Loucy (cell line): ENCODE measurements at regions not wholly inside any gene's neighbourhood (a gene's known extent, or its start where the extent isn't known, plus 50 kb on each side); places are given as distances from the start of the nearest gene placed in this dataset.

Source experiments
- EZH2phosphoT487 ChIP-seq: fragments of 200-600 bp; IDR thresholded peaks from 2 replicates; pipeline ENCODE4 v1.6.1; 2018; ENCODE audit warnings: antibody characterized with exemption, mild to moderate bottlenecking, moderate library complexity, borderline replicate concordance
- TF ChIP-seq, protein P1 (sequence below): fragments of 200-600 bp; sonication (generic); conservative IDR thresholded peaks from 2 replicates; pipeline ENCODE4 v1.5.1; 2014; ENCODE audit warnings: mild to moderate bottlenecking, antibody characterized with exemption, low read length

DNA sequence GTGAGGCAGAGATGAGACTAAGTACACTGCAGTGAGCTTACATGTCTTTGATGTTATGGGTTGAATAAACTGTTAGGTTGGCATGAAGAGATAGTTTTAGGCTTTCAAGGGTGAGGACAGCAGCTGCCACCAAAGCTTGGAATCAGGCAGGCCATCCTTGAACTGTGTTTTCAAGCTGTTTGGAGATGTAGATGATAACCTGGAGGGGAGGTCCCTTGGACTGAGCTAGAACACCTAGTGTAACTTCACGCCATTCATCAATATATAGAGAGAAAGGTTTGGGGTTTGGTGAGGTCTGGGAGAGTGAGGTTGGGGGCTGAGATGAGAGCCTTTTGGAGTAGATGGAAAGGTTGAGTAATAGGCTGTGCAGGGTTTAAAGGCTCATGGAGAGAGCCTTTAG is 2447.0 kb downstream of the TP53TG3F start:
- TF ChIP-seq, protein P1, sequence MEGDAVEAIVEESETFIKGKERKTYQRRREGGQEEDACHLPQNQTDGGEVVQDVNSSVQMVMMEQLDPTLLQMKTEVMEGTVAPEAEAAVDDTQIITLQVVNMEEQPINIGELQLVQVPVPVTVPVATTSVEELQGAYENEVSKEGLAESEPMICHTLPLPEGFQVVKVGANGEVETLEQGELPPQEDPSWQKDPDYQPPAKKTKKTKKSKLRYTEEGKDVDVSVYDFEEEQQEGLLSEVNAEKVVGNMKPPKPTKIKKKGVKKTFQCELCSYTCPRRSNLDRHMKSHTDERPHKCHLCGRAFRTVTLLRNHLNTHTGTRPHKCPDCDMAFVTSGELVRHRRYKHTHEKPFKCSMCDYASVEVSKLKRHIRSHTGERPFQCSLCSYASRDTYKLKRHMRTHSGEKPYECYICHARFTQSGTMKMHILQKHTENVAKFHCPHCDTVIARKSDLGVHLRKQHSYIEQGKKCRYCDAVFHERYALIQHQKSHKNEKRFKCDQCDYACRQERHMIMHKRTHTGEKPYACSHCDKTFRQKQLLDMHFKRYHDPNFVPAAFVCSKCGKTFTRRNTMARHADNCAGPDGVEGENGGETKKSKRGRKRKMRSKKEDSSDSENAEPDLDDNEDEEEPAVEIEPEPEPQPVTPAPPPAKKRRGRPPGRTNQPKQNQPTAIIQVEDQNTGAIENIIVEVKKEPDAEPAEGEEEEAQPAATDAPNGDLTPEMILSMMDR: no peak
- TF ChIP-seq EZH2phosphoT487: no peak
